CD4-positive, alpha-beta T cell (primary cell): ENCODE measurements at regions not wholly inside any gene's neighbourhood (a gene's known extent, or its start where the extent isn't known, plus 50 kb on each side); places are given as distances from the start of the nearest gene placed in this dataset.

Experiments
- ATAC-seq: fragments of 200-7000 bp; cut with Tn5 transposase; one replicate; pipeline ENCODE4 v1.10.0; 2022; ENCODE audit warnings: mild to moderate bottlenecking; ENCODE audit not compliant: poor library complexity
- CTCF ChIA-PET: fragments of 350-600 bp; sonication (Branson Sonifier 250); formaldehyde crosslinking; loops from one replicate; lab custom pipeline; 2021; ENCODE audit warnings: antibody characterized with exemption, inconsistent platforms; lab: Charles Lee
- POLR2A ChIA-PET: fragments of 350-600 bp; sonication (Branson Sonifier 250); formaldehyde crosslinking; loops from one replicate; lab custom pipeline; 2021; ENCODE audit warnings: antibody characterized with exemption, inconsistent platforms; lab: Charles Lee
- DNase-seq, 14 experiments: peaks; one replicate each; pipeline ENCODE4 v3.0.0-alpha.2; 2013 to 2020; ENCODE audit warnings: mixed read lengths in 2 of 14
- H3K27ac ChIP-seq, 2 donors: one replicate each; pipeline versions ENCODE4 v1.5.1 to v1.7.0; 2013; ENCODE audit warnings: low read length in 2 of 2, low read depth in 1 of 2, mild to moderate bottlenecking in 1 of 2
- H3K27me3 ChIP-seq, 2 experiments: 1 replicate in 1 of 2; 2 replicates in 1 of 2; pipeline versions ENCODE4 v1.6.1 to v1.7.0; 2013; ENCODE audit warnings: low read length in 2 of 2, control low read depth in 1 of 2, mild to moderate bottlenecking in 1 of 2, moderate library complexity in 1 of 2; ENCODE audit not compliant: insufficient read depth in 2 of 2, control insufficient read depth in 1 of 2
- H3K36me3 ChIP-seq: one replicate; pipeline ENCODE4 v1.6.1; 2013; ENCODE audit warnings: low read length, control low read depth; ENCODE audit not compliant: insufficient read depth
- H3K4me1 ChIP-seq: one replicate; pipeline ENCODE4 v1.6.1; 2013; ENCODE audit warnings: low read length, control low read depth; ENCODE audit not compliant: insufficient read depth
- H3K4me3 ChIP-seq: one replicate; pipeline ENCODE4 v1.5.1; 2013; ENCODE audit warnings: mild to moderate bottlenecking, low read length, moderate library complexity
- H3K9me3 ChIP-seq, 2 experiments: 1 replicate in 1 of 2; 2 replicates in 1 of 2; pipeline versions ENCODE4 v1.6.1 to v1.7.0; 2013; ENCODE audit warnings: low read length in 2 of 2, mild to moderate bottlenecking in 2 of 2, control low read depth in 1 of 2, moderate library complexity in 1 of 2; ENCODE audit not compliant: control insufficient read depth in 1 of 2, insufficient read depth in 1 of 2
- H3K27ac Mint-ChIP-seq: one replicate; pipeline ENCODE4 v1.8.0; 2020; ENCODE audit warnings: mixed read lengths
- H3K27me3 Mint-ChIP-seq: one replicate; pipeline ENCODE4 v1.8.0; 2021; ENCODE audit warnings: mixed read lengths
- H3K36me3 Mint-ChIP-seq: one replicate; pipeline ENCODE4 v1.8.0; 2021; ENCODE audit warnings: low read depth, mixed read lengths
- H3K4me1 Mint-ChIP-seq: one replicate; pipeline ENCODE4 v1.8.0; 2021; ENCODE audit warnings: low read depth, mixed read lengths
- H3K4me3 Mint-ChIP-seq: one replicate; pipeline ENCODE4 v1.8.0; 2020; ENCODE audit warnings: mild to moderate bottlenecking, mixed read lengths
- H3K9me3 Mint-ChIP-seq: one replicate; pipeline ENCODE4 v1.8.0; 2020; ENCODE audit warnings: mixed read lengths
- CTCF ChIP-seq: fragments of 200-600 bp; IDR thresholded peaks from one replicate; pipeline ENCODE4 v1.8.0; 2022; ENCODE audit warnings: antibody characterized with exemption, mild to moderate bottlenecking
- intact Hi-C, 2 experiments: fragments of 100-400 bp; cut with DNase I in 1 of 2; cut with micrococcal nuclease in 1 of 2; formaldehyde crosslinking; loops; one replicate each; pipeline versions ENCODE4 v1.15.1 to v1.9.0; 2023 to 2025; cut with DNase I, micrococcal nuclease

DNA sequence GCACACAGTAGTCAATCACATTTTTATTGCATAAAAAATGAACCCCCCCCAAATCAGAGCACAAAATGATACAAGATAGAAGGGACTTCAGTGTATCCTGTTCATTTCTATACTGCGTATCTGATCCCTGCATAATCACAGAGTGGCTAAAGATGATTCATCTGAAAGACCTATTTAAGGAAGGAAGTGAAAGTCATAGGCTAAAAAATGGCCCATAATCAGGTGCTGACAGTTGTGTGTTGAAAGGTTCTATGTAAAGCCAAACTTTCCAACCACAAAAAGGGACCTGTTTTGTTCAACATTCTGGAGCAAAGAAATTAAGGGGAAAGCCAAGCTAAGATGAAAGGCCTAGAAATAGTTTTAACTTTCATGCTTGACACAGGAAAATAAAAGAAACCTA, 147.8 kb upstream of the ATP2B1 start:
- Histone ChIP-seq H3K4me1 (peaks cover 20% of the 10 kb centered on the region), H3K27me3 (no peaks in the 10 kb centered on the region), H3K4me3 (no peak overlapping the region), H3K27ac (no peak overlapping the region), H3K36me3 (no peaks in the 10 kb centered on the region), H3K9me3 (no peaks in the 10 kb centered on the region)
- Mint-ChIP-seq H3K36me3 (no peaks in the 10 kb centered on the region), H3K9me3 (no peaks in the 10 kb centered on the region), H3K27me3 (no peaks in the 10 kb centered on the region), H3K4me3 (no peak overlapping the region), H3K27ac (peak overlapping the region; percentile 29), H3K4me1 (peaks cover 48% of the 10 kb centered on the region)
- DNase-seq (peak in 3 of 14 experiments; percentile 32 to 64 (median 58)), ATAC-seq (peak; percentile 61)
- POLR2A ChIA-PET = interaction anchor here (1.6 to 2.0 kb wide), 2 partner anchors 17 to 147 kb away, joined by 6 to 9 read pairs; no protein-coding TSS in a partner anchor
- TF ChIP-seq CTCF = no peak
- CTCF ChIA-PET = interaction anchor here (1.8 kb wide), 1 partner anchor 247 kb away, joined by 5 read pairs; no protein-coding TSS in a partner anchor
- intact Hi-C loops = loop anchor here (5.0 kb wide), 3 partner anchors 36 to 314 kb away; no protein-coding TSS in a partner anchor

- H3K4me1 ChIP-seq = no peaks in the 10 kb centered on the region
- ATAC-seq (no peak), DNase-seq (no peak)
- no peaks in the 10 kb centered on the region for H3K9me3 Mint-ChIP-seq
- no peaks in the 10 kb centered on the region for H3K4me1 Mint-ChIP-seq
- no peak for TF ChIP-seq CTCF
- H3K36me3 Mint-ChIP-seq = no peaks in the 10 kb centered on the region
- no peaks in the 10 kb centered on the region for H3K27me3 Mint-ChIP-seq
- H3K27ac ChIP-seq = no peak overlapping the region
- intact Hi-C loops = no loop called here
- H3K4me3 ChIP-seq = no peak overlapping the region
- ChIA-PET CTCF (no interaction called here), POLR2A (no interaction called here)
- no peak overlapping the region for H3K27ac Mint-ChIP-seq
- no peak overlapping the region for H3K4me3 Mint-ChIP-seq
- H3K27me3 ChIP-seq = no peaks in the 10 kb centered on the region
- no peaks in the 10 kb centered on the region for H3K9me3 ChIP-seq
- H3K36me3 ChIP-seq = no peaks in the 10 kb centered on the region
Measured at GRCh38 chr12:89848732-89849131, 140.1 kb upstream of the ATP2B1 start.

DNA sequence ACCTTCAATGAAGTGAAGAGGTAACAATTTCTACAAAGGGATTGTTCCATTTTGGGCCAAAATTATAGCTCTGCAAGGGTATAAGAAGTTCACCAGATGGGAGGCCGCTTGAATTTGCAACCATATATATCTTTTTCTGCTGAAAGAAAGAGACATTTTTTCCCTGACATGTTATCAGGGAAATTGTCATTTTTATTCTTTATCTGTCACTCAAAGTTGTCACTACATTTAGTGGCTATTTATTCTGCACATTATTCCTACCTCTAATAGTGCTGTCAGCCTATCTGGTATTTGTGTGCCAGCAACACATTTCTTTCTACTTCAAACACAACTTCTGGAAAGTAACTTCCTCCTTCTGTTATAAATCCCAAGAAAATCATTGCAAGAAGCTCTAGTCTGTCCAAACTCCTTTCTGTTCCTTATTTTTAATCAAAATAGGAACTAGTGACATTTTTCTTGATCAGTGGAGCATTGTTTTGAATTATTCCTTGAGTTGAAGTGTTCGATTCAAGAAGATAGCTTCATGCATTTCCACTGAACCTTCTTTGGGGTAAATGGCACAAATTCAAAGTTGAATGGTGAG, 137.9 kb upstream of the ATP2B1 start:
- no peak overlapping the region for H3K27ac Mint-ChIP-seq
- no peaks in the 10 kb centered on the region for H3K9me3 Mint-ChIP-seq
- Histone ChIP-seq H3K9me3 (no peaks in the 10 kb centered on the region), H3K4me1 (no peaks in the 10 kb centered on the region), H3K4me3 (no peak overlapping the region), H3K36me3 (no peaks in the 10 kb centered on the region), H3K27ac (no peak overlapping the region), H3K27me3 (no peaks in the 10 kb centered on the region)
- no peaks in the 10 kb centered on the region for H3K4me1 Mint-ChIP-seq
- POLR2A ChIA-PET = no interaction called here
- ATAC-seq (no peak), DNase-seq (no peak)
- TF ChIP-seq CTCF = no peak
- CTCF ChIA-PET = interaction anchor here (1.1 kb wide), 1 partner anchor 171 kb away, joined by 3 read pairs; no protein-coding TSS in a partner anchor
- intact Hi-C loops = no loop called here
- no peaks in the 10 kb centered on the region for H3K27me3 Mint-ChIP-seq
- H3K4me3 Mint-ChIP-seq = no peak overlapping the region
- no peaks in the 10 kb centered on the region for H3K36me3 Mint-ChIP-seq
